HK-2 (cell line): ENCODE measurements at regions not wholly inside any gene's neighbourhood (a gene's known extent, or its start where the extent isn't known, plus 50 kb on each side); places are given as distances from the start of the nearest gene placed in this dataset.

Experiments
- DNase-seq: peaks from one replicate; pipeline ENCODE4 v3.0.0-alpha.2; 2018; ENCODE audit not compliant: unreplicated experiment

DNA sequence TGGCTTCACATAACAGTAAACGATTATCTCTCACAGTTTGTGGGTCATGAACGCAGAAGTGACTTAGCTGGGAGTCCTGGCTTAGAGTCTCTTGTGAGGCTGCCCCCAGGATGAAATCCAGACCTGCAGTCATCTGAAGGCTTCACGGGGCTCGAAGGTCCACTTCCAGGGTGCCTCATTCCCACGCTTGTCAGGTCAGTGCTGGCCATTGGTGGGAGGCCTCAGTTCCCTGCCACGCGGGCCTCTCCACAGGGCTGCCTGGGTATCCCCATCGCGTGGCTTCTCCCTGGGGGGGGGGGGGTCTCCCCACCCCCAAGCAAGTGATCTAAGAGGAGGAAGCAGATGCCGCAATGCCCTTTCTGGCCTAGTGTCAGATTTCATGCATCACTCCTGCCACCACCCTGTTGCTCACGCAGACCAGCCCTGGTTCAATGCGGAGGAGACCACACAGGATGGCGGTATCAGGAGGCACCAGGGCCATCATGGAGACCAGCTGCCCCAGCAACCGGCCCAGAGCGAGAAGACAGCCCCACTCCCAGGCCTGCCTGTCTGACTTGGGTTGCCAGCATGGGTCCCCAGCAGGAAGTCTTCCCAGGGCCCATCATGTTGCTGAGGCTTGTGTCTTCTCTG, 77.3 kb upstream of the CDH5 start:
- DNase-seq: no peak

DNA sequence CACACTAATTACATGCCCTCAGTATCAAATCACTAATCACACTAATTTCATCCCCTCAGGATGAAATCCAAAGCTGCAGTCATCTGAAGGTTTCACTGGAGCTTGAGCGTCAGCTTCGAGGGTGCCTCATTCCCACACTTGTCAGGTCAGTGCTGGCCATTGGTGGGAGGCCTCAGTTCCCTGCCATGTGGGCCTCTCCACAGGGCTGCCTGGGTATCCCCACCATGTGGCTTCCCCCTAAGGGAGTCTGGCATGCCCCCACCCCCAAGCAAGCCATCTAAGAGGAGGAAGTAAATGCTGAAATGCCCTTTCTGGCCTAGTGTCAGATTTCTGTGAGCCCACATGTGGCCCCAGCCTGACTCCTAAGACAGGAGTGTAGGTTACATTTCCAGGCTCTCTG, 78.6 kb upstream of the CDH5 start:
- DNase-seq: no peak

DNA sequence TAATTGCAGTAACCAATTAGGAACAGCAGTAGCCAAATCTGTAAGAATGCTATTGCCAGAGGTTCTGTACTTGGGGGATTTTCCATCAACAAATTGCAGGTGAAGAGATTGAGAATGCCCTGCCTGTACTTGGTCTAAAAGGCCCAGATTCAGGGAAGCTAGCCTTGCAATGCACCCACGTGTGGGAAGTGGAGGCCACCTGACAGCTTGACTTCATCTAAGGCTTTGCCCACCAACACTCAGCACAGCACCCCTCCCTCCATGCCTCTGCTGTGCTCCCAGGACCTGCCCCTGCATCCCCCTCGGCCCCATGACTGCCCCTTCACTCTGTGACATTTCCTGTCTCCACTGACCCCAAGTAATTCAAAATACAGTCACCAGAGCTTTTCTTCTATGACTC, 79.1 kb upstream of the CDH5 start:
- no peak for DNase-seq

DNA sequence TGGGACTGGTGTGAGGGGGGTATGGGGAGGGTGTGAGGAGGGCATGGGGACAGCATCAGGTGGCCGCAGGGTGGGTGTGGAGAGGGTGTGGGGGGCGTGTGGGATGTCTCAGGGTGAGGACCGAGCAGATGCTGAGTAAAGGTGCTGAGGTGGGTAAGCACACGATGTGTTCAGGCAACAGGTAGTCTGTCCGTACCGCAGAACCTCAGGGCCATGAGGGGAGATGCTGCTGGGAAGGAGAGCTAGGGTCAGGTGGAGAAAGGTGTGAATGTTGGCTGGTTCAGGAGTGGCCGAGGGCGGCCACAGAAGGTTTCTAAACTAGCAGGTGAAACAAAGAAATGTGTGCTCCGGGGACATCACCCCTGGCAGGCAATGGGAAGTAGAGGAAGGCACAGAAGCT, 80.0 kb upstream of the CDH5 start:
- no peak for DNase-seq

DNA sequence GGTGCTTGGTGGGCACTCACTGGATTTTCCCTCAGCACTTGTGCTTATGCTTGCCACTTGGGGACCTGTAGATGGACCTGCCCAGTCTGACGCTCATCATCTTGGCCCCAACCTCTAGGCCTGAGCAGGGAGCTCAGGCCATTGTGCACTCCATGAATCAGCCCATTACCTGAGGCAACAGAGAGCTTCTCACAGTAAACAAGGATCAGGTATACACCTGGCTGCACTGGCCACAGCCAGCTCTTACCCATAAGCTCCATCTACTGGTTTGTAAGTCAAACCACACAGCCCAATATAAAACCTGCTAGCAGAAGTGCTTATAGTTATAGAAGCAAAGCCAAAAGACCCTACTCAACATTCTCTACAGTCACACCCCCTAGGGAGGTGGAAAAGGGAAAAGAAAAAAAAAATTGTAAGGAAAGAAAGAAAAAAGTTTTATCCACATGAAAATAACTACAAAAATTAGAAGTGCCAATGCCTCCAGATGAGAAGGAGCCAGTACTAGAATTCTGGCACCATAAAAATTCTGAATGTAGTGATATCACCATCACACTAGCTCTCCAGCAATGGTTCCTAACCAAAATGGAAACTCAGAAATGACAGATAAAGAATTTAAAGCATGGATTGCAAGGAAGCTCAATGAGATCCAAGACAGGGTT, 87.8 kb upstream of the CDH5 start:
- DNase-seq: no peak

DNA sequence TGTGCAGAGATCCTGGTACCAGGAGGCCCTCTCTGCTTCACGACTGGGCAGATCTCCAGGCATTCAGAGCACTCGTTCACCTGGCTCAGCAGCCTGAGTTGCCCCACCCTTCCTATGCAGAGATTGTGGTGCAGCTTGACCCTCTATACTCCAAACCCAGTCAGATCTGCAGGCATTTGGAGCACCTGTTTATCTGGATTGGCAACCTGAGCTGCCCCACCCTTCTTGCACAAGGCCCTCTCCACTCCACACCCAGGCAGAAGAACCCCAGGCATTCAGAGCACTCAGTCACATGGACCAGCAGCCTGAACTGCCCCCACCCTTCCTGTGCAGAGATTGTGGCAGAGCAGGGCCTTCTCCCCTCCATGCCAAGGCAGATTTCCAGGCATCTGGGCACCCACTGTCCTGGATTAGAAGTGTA, 88.4 kb upstream of the CDH5 start:
- no peak for DNase-seq

DNA sequence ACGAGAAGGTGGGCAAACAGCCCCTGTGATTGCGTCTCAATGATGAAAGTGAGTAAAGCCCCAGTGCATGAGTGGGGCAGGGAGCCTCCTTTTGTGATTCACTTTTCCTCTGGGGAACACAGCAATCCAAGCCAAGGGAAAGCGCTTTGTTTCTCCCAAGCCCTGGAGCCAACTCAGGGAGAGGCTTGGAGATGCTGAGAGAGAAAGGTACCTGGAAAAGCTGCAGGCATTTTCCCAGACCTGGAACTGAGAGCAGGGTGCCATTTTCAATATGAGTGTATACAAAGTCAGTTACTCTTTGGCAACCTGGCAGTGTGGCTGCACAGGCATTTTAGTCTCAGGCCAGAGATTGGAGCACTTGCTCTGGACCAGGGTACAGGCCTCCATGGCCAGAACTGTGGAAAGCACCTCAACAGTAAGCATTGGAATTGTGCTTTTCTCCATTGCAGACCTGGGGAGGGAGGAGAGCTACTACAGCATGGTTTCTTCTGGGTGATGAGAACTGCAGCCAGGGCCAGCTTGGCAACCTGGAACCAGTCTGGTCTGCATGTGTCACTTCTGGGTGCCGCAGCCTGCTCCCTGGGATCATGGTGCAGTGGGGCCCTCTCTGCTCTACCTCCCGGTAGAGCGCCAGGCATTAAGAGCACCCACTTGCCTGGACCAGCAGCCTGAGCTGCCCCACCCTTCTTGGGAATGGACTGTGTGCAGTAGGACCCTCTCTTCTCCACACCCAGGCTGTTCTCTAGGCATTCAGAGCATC, 89.0 kb upstream of the CDH5 start:
- no peak for DNase-seq

DNA sequence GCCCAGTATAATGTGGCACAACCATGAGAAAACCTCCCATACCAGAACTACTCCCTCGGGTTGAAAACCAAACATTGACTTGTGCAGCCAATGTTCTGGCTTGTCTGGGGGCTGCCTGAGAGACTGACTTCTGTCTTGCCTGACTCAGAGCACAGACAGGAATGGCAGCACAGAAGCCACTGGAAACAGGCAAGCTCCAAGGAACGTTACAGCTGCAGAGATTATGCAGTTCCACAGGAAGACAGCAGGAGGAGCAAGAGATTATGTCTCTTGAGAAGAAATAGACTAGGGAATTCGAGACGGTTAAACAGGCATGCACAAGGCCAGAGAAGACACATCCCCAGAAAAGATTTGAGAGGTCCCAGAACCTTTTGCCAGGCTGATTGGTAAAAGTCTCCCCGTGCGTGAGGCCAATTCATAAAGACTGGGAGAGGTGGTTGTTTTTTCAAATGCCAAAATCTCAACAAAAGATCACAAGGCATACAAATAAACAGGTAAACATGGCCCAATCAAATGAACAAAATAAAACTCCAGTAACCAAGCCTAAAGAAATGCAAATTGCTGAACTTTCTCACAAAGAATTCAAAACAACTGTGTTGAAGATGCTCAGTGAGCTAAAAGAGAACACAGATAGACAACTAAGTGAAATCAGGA, 90.6 kb upstream of the CDH5 start:
- DNase-seq: peak; percentile 47

DNA sequence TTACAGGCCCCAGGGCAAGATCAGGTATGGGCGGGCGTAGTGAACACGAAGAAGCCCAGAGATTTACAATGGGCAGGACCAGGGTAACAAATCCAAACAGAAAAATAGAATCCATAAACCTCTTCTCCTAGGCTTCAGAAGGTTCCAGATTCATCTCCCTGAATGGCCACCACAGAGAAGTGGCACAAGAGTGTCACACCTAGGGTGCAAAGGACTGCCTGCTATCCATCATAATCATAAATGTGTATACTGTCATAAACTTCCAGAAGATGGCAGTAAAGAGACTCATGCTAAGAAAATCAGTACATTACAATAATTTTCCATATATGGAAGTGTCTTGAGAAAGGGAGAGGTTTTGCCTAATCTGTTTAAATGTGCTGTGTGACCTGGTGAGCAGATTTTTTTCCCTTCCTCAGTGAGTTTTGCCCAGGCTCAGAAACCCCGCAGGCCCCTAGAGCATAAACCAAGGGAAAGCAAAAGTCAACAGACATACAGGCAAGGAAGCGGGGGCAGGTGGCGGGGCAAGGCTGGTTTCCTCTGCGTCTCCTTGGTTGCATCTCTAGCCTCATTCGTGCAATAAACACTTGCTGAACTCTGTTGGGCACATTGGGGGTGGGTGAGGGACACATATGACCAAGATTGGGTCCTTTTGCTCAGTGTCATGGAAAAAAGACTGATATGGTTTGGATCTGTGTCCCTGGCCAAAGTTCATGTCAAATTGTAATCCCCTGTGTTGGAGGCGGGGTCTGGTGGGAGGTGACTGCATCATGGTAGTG, 92.0 kb upstream of the CDH5 start:
- DNase-seq: no peak

DNA sequence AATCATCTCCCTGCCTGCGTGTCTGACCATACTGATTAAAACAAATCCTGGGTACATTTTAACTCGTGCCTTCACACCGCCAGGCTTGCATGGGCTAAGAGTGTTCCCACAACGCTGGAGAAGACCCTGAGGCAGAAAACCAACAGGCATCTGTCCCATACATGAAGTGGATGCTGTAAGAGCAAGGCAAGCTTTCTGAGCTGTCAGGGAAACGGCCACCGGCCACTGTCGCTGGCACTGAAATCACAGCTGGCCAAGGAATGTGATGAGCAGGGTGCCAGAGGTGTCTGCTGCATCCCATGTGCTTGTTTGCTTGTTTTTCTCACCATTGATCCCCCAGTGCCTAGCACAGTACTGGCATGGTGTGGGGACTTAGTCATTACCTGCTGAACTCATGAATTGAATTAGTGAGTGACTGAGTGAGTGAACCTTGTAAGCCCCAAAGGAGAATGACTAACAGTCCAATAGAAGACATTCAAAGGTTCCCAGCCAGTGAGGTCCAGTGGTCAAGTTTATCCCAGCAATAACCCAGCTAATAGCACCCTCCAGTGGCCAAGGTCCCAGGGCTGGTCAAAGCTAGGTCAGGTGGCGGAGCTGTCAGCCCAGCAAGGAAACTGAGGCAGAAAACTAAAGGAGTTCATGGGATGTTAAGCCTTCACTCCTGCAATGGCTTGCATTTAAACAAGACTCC, 92.7 kb upstream of the CDH5 start:
- no peak for DNase-seq

DNA sequence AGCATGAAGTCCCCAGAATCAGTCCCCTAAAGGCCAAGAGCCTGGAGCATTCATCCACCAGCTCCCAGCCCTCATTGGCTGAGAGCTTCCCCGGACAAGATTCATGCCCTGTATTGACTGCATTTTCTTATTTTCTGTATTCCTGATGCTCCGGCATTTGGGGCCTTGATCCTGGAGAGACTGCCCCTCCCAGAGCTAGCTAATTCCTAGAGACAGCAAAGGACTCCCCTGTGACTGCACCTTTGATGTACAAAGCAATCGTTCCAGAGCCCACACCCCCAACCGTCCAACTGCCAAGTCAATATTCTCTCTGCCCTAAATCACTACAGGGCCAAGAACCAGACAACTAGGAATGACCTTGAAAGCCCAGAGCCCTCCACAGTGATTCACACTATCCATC, 93.4 kb upstream of the CDH5 start:
- no peak for DNase-seq

DNA sequence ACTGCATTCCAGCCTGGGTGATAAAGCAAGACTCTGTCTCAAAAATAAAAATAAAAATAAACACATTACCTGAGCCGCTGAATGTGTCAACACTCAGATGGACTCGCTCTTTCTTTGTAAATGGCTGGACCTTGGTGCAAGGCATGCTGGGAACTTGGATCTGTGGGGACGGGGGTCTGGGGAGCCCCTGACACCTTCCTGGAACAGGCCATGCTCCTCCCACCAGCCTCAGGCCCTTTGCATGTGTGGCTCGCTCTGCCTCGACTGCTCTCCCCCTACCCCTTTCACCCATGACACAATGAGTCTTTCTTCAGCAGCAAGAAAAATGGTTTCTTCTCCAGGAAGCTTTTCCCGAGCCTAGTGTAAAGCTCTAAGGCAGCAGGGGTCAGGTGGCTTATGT, 94.0 kb upstream of the CDH5 start:
- DNase-seq: no peak

DNA sequence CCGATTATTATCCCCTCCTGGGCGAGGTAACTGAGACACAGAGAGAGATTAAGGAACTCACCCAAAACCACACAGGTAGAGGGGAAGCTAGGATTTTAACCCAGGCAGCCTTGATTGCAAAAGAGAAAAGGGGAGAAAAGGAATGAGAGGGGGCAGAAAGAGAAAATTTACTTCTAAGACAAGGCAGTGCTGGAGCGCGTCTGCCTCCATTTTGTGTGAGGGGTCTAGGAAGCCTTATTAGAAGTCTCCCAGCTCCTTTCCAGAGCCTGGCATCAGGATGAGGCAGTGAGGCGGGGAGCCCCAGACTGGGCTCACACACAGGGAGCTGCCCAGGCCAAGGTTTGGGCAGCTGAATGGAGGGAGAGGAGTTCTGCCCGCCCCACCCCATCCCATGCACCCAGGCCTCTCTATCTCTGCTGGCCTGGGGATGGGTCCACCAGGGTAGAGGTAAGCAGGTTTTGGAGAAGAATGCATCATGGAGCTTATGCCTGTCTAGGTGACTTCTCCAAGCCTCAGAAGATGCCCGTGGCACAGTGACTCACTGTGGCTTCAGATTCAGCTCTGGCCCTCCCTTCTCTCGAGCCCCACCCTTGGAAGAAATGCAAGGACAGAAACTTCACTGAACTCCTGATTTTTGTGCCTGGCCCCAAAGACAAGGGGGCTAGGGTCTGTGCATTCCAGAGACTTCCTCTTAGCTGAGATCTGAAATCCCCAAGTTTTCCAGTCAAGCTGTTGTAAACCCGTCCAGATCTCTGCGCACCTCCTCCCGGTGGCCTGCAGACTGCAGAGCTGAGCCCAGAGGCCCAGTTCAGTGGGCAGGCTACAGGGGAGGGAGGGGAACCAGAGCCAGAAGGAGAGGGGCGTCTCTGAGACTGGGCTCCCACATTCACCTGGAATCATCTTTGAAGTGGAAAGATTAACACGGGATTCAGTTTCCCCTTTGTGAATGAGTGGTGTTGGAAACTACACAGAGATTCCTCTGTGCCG, 95.1 kb upstream of the CDH5 start:
- DNase-seq: no peak

DNA sequence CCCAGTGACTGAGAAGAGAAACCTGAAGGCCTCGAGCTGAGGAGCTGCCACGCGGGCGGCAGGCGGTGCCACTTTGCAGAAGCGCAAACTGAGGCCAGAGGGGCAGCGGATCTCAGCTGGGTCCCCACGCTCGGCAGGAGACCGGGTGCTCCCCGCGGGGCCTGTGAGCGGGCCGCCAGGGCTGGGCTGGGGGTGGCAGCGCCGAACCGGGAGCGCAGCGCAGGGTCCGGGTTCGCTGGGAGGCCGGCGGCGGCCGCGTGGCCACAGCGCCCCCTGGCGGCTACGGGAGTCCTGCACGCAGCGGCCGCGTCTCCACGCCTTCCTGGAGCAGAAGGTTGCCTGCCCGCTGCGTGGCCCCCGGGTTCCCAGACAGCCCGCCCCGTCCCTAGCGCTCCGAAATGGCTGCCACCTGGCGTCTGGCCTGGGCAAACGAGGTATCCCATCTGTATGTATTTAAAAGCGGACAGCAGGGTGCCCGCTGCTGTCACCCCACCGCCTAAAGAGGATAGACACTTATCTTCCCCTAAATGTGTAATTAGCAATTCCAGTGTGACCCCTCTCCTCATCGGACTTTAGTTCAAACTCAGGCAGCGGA, 96.1 kb upstream of the CDH5 start:
- peak; percentile 81 for DNase-seq

DNA sequence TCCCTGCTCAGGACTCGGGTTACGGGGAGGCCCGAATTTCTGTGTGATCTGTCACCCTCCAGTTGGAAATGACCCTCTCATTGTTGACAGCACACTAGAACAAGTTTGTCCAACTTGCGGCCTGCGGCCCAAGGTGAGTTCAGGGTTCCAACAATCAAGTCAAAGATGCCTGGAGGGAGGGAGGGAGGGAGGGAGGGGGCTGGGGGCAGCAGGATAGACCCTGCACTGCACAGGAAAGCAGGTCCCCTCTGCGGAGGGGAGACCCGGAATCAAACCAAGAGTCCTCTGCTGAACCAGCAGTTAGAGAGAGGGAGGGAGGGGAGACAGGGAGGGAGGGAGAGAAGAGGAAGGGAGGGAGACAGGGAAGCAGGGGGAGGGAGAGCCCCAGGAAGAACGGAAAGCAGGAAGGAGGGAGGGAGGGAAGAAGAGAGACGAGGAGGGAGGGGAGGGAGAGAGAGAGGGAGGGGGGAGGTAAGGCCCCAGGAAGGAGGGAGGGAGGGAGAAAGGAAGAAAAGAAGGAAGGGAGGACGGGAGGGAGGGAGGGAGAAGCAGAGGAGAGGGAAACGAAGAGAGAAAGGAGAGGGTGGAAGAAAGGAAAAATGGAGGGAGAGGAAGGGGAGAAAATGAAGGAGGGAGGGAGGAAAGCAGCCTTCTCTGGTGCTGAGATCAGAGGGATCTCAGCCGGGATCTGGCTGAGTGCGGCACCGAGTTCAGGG, 96.7 kb upstream of the CDH5 start:
- no peak for DNase-seq

DNA sequence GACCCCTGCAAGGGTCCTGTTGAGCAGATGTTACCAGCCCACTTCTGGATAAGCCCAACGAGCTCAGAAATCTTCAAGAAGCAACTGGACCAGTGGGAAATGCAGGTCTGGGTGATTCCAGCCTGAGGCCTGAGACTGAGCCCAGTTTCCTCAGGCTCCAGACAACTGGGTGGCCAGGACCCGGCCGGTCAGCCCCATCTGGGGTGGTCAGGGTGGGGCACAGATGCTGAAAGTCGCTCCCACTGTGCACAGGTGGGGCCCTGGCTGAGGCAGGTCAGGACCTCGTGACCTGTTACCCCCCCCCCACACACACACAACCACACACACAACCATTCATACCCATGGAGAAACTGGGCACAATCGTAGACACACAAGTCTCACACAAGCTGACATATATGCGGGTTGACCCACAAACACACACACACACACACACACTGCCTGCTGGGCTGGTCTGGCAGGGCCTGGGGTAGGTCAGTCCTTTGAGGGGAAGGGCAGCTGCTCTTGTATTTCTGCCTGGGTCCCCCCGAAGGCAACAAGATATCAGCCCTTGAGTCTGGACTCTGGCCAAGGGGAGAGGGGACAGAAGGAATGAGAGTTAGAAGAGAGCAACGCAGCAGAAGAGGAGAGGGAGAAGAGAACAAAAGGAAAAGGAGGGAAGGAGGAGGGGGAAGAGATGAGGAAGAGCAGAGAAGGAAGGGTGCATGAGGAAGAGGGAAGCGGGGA, 99.0 kb upstream of the CDH5 start:
- DNase-seq: no peak

DNA sequence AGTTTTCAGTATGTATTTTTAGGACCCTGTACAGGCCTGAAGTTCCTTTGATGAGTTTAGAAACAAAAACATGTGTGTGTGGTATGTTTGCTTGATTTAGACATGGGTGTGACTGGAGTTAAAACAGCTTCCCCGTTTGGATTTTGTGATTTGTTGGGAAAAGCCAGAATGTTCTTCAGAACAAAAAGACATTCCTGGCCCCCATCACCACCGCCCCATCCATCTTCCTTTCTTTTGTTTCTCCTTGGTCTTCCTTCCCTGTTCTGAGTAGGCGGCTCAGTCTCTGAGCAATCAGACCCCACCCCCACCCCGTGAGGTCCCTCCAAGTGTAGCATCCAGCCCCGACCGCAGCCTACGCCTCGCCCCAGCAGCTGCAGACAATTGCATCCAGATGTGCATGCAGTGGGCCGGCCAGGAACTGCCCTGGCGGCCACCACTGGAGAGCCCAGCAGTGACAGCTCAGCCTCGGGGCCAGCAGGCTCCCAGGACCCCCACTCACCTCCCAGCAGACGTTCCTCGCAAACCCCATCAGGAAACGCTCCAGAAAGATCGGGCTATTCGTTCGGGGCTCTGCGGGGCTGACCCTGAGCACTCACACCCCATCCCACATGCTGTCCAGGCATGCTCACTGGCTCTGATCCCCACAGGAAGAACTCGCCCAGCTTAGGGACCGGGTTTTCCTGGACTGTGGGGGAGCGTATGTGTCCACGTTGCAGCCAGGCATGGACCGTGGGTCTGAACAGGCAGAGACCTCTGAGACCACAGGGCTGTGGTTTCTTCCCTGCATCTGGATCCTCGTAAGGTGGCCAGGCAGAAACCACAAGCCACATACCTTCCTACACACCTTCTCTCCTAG, 99.8 kb upstream of the CDH5 start:
- no peak for DNase-seq
